ENCODE measurements at regions not wholly inside any gene's neighbourhood (a gene's known extent, or its start where the extent isn't known, plus 50 kb on each side); places are given as distances from the start of the nearest gene placed in this dataset.
"Not testable (repeated sequence)": the region's sequence is repeated elsewhere in the genome, so short reads cannot be mapped to it uniquely, and the experiment has no call there.

DNA sequence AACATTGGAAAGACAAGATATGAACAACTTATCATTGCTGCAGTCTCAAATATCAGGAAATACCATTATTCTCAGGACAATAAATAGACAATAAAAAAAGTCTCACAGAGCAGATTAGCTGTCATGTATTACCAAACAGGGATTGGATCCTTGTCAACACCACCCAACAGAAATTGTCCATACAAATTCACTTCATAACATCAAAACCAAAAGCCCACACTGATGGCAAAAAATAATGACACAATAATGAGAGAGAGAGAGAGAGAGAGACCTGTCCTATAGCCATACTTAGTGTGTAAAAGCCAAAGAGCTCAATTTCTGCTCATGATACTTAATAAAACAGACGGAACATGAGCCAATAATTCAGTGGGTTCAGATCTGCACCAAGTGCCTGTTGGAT is 96.5 kb downstream of the PPIAL4G start:
- H3K4me3 Mint-ChIP-seq (ENCODE audit: unreplicated experiment), result no peak overlapping the region
- no peaks in the 10 kb centered on the region for H3K27me3 Mint-ChIP-seq (ENCODE audit: low read depth)

DNA sequence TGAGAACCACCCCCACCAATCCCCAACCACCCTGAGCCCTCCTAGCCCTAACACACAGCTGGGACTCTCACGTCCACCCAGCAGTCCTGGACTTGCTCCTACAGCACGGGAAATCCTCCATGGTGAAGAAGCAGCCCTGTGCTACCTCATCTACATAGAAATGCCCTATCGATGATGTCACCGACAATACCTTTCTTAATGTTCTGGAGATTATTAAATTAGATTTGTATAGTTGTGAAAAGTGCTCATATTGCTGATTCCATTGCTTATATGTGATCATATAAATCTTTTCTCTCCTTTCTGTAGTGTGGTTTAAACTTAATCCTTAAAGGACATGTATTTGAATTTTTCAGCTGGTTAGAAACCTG is 97.1 kb downstream of the PPIAL4G start:
- not testable (repeated sequence) for H3K9me3 Mint-ChIP-seq (ENCODE audit: low read depth); H3K4me1 Mint-ChIP-seq (ENCODE audit: low read depth); H3K27ac Mint-ChIP-seq (ENCODE audit: unreplicated experiment); H3K4me3 Mint-ChIP-seq (ENCODE audit: unreplicated experiment); H3K36me3 Mint-ChIP-seq (ENCODE audit: low read depth); DNase-seq (ENCODE audit: low spot score); H3K27me3 Mint-ChIP-seq (ENCODE audit: low read depth)

More for the DNA sequence above, 96.5 kb downstream of the PPIAL4G start:
- H3K36me3 Mint-ChIP-seq (ENCODE audit: low read depth), result no peaks in the 10 kb centered on the region
- TF ChIP-seq, protein P1, sequence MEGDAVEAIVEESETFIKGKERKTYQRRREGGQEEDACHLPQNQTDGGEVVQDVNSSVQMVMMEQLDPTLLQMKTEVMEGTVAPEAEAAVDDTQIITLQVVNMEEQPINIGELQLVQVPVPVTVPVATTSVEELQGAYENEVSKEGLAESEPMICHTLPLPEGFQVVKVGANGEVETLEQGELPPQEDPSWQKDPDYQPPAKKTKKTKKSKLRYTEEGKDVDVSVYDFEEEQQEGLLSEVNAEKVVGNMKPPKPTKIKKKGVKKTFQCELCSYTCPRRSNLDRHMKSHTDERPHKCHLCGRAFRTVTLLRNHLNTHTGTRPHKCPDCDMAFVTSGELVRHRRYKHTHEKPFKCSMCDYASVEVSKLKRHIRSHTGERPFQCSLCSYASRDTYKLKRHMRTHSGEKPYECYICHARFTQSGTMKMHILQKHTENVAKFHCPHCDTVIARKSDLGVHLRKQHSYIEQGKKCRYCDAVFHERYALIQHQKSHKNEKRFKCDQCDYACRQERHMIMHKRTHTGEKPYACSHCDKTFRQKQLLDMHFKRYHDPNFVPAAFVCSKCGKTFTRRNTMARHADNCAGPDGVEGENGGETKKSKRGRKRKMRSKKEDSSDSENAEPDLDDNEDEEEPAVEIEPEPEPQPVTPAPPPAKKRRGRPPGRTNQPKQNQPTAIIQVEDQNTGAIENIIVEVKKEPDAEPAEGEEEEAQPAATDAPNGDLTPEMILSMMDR (IDR thresholded peaks at IDR 0.05), result no peak
- peaks cover 4% of the 10 kb centered on the region for H3K9me3 Mint-ChIP-seq (ENCODE audit: low read depth)
- no peak for DNase-seq (ENCODE audit: low spot score)
- peaks cover 6% of the 10 kb centered on the region for H3K4me1 Mint-ChIP-seq (ENCODE audit: low read depth)
- H3K27ac Mint-ChIP-seq (ENCODE audit: unreplicated experiment), result no peak overlapping the region

DNA sequence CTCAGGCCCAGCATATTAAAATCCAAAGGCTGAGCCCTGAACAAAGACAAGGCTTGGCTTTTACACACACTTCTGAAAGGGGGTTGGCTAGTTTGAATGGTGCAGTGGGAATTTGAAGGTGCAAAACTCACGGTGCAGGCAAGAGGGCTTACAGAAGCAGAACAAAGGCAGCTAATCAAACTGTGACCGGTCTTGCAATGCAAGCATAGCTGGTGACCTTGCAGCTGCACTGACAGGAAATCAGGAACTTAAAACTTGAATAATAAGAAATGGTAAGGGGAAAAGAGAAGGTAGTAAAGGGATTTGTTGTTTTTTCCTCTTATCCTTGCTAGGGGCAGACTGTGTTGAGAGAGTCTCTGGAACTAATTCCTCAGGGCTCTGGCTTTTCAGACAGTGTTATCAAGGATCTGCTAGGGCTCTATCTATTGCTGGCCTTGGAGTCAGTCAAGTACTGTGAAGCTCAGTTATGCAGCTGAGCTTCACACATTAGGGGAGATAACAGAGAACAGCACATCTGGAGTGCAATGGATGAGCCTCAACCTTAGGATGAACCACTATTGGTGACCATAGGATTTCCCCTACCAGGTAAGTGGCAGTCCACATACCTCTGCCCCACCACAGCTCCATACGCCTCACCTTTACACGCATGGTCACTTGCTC is 97.6 kb downstream of the PPIAL4G start:
- Mint-ChIP-seq H3K36me3 (ENCODE audit: low read depth) (no peaks in the 10 kb centered on the region), H3K4me3 (ENCODE audit: unreplicated experiment) (no peak overlapping the region), H3K27ac (ENCODE audit: unreplicated experiment) (no peak overlapping the region), H3K9me3 (ENCODE audit: low read depth) (peaks cover 4% of the 10 kb centered on the region), H3K27me3 (ENCODE audit: low read depth) (no peaks in the 10 kb centered on the region), H3K4me1 (ENCODE audit: low read depth) (peaks cover 6% of the 10 kb centered on the region)
- TF ChIP-seq, protein P1 (IDR thresholded peaks at IDR 0.05), result no peak
- no peak for DNase-seq (ENCODE audit: low spot score)

DNA sequence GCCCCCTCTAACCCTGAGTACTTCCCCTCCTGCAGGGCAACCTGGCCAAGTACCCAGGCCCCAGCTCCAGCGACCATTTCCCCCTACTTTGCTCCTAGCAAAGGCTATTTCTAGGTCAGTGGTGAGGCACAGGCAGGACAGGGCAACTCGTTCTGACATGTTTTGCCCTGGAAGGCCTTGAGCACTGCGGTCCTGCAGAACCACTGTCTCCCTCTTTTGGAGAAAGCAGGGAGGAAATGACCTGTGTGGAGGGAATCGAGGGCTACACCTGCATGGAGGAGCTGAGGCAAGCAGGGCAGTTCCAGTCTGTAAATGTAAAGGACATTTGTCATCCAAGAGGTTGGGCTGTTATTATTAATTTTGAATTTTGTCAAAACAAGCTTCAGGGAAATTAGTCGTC is 99.1 kb downstream of the PPIAL4G start:
- no peak overlapping the region for H3K4me3 Mint-ChIP-seq (ENCODE audit: unreplicated experiment)
- peaks cover 5% of the 10 kb centered on the region for H3K4me1 Mint-ChIP-seq (ENCODE audit: low read depth)
- H3K27me3 Mint-ChIP-seq (ENCODE audit: low read depth), result no peaks in the 10 kb centered on the region
- no peak for DNase-seq (ENCODE audit: low spot score)
- H3K27ac Mint-ChIP-seq (ENCODE audit: unreplicated experiment), result no peak overlapping the region
- TF ChIP-seq, protein P1 (IDR thresholded peaks at IDR 0.05), result no peak
- no peaks in the 10 kb centered on the region for H3K36me3 Mint-ChIP-seq (ENCODE audit: low read depth)
- peaks cover 4% of the 10 kb centered on the region for H3K9me3 Mint-ChIP-seq (ENCODE audit: low read depth)

DNA sequence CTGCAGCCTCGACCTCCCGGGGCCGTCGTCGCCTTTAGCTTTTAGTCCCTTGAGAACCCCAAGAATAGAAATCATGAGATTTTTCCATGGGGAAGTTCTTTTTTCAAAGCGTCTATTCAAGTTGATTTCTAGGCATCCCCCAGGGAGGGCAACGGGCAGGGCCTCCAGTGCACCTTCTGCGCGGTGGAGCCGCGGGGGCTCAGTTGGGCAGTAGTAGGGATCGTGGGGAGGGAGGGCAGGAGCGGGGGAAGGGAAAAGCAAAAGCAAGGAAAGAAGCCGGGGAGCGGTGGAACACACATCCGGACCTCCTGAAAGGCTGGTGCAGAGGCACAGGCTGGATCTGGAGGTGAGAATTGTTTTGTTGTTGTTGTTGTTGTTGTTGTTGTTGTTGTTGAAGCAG is 103.4 kb downstream of the PPIAL4G start:
- no peaks in the 10 kb centered on the region for H3K36me3 Mint-ChIP-seq (ENCODE audit: low read depth)
- H3K4me1 Mint-ChIP-seq (ENCODE audit: low read depth), result no peaks in the 10 kb centered on the region
- H3K27ac Mint-ChIP-seq (ENCODE audit: unreplicated experiment), result no peak overlapping the region
- TF ChIP-seq, protein P1 (IDR thresholded peaks at IDR 0.05), result no peak
- DNase-seq (ENCODE audit: low spot score), result no peak
- H3K4me3 Mint-ChIP-seq (ENCODE audit: unreplicated experiment), result no peak overlapping the region
- no peaks in the 10 kb centered on the region for H3K27me3 Mint-ChIP-seq (ENCODE audit: low read depth)
- H3K9me3 Mint-ChIP-seq (ENCODE audit: low read depth), result no peaks in the 10 kb centered on the region

DNA sequence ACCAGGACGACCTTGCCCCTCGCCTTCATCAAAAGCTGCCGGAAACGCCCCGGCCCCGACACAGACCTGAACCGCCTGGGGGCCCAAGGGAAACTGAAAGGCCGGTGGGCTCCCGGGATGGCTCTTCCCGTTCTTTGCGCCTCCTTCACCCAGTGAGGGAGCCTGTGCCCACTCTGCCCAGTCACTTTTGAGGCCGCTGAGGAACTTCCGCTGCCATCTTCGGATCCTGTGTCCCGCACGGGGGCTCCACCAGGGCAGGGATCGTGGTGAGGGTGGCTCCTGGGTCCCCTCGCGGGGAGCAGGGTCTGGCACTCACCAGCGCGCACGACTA is 104.0 kb downstream of the PPIAL4G start:
- Mint-ChIP-seq H3K27ac (ENCODE audit: unreplicated experiment) (no peak overlapping the region), H3K4me1 (ENCODE audit: low read depth) (no peaks in the 10 kb centered on the region), H3K4me3 (ENCODE audit: unreplicated experiment) (no peak overlapping the region), H3K9me3 (ENCODE audit: low read depth) (no peaks in the 10 kb centered on the region), H3K36me3 (ENCODE audit: low read depth) (no peaks in the 10 kb centered on the region), H3K27me3 (ENCODE audit: low read depth) (no peaks in the 10 kb centered on the region)
- DNase-seq (ENCODE audit: low spot score), result no peak
- TF ChIP-seq, protein P1 (IDR thresholded peaks at IDR 0.05), result no peak

DNA sequence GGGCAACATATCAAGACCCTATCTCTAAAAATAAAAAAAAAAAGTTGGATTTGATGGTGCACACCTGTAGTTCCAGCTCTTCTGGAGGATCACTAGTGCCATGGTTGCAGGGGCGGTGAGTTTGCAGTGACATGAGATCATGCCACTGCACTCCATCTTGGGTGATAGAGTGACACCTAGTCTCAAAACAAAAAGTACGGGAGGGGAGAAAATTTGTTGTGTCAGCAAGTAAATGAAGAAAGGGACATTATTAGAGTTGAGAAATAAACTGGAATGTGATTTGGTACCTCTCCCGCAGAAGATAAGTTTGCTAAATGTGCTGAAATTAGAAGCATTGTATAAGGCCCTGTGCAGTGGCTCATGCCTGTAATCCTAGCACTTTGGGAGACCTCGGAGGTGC is 105.1 kb downstream of the PPIAL4G start:
- H3K36me3 Mint-ChIP-seq (ENCODE audit: low read depth); H3K4me3 Mint-ChIP-seq (ENCODE audit: unreplicated experiment); H3K4me1 Mint-ChIP-seq (ENCODE audit: low read depth); H3K27me3 Mint-ChIP-seq (ENCODE audit: low read depth); H3K9me3 Mint-ChIP-seq (ENCODE audit: low read depth); DNase-seq (ENCODE audit: low spot score); H3K27ac Mint-ChIP-seq (ENCODE audit: unreplicated experiment): not testable (repeated sequence)

DNA sequence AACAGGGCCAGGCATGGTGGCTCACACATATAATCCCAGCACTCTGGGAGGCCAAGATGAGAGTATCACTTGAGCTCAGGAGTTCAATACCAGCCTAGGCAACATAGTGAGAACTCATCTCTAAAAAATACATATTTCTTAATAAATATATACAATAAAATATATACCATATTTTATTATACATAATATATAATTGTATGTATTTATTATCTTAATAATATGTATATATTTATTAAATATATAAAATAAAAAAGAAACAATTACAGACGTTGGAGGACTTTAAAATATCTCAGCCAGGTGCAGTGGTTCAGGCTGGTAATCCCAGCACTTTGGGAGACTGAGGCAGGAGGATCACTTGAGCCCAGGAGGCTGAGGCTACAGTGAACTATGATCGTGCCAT is 106.1 kb downstream of the PPIAL4G start:
- peaks cover 12% of the 10 kb centered on the region for H3K4me1 Mint-ChIP-seq (ENCODE audit: low read depth)
- not testable (repeated sequence) for H3K9me3 Mint-ChIP-seq (ENCODE audit: low read depth); H3K36me3 Mint-ChIP-seq (ENCODE audit: low read depth); H3K27ac Mint-ChIP-seq (ENCODE audit: unreplicated experiment); H3K27me3 Mint-ChIP-seq (ENCODE audit: low read depth); H3K4me3 Mint-ChIP-seq (ENCODE audit: unreplicated experiment); DNase-seq (ENCODE audit: low spot score)

Data from chondrocyte (in vitro differentiated cells).